SK-N-SH (cell line): ENCODE measurements at regions not wholly inside any gene's neighbourhood (a gene's known extent, or its start where the extent isn't known, plus 50 kb on each side); places are given as distances from the start of the nearest gene placed in this dataset.

Source experiments
- EZH2phosphoT487 ChIP-seq: fragments of 200-600 bp; sonication (generic); IDR thresholded peaks from 2 replicates; pipeline ENCODE4 v1.6.1; 2017; ENCODE audit warnings: low read depth, mixed run types, mild to moderate bottlenecking, antibody characterized with exemption, moderate library complexity, borderline replicate concordance
- NFIC ChIP-seq: IDR thresholded peaks from 2 replicates; pipeline ENCODE4 v1.4.0; 2012; ENCODE audit warnings: borderline replicate concordance
- RFX5 ChIP-seq: IDR thresholded peaks from 2 replicates; pipeline ENCODE4 v1.6.1; 2012; ENCODE audit warnings: mild to moderate bottlenecking, improper control_type of control experiment, low read length

GRCh38 chr1:22257290-22258275, 114.7 kb upstream of the WNT4 start:
- TF ChIP-seq EZH2phosphoT487 (no peak), RFX5 (no peak), NFIC (no peak)
